ENCODE measurements at regions not wholly inside any gene's neighbourhood (a gene's known extent, or its start where the extent isn't known, plus 50 kb on each side); places are given as distances from the start of the nearest gene placed in this dataset.

- H3K9ac ChIP-seq, result no peak overlapping the region
- WGBS (ENCODE audit: low lambda C conversion rate), result 94% methylated on average over 1 of the region's 1 CpG
- H4K20me1 ChIP-seq (ENCODE audit: insufficient read depth), result no peaks in the 10 kb centered on the region
- no peaks in the 10 kb centered on the region for H3K36me3 ChIP-seq (replicated peaks in 1 of 2; ENCODE audit: control insufficient read depth in 1 of 2, insufficient read depth in 2 of 2, low read length in 1 of 2)
- no peaks in the 10 kb centered on the region for H3K4me1 ChIP-seq (ENCODE audit: control insufficient read depth in 1 of 2, insufficient read depth in 2 of 2, low read depth in 1 of 2, low read length in 1 of 2)
- no peak for DNase-seq
- H3K4me2 ChIP-seq, result no peak overlapping the region
- no peaks in the 10 kb centered on the region for H3K9me2 ChIP-seq
- no peaks in the 10 kb centered on the region for H3K27me3 ChIP-seq (ENCODE audit: insufficient read depth)
- no peaks in the 10 kb centered on the region for H3K79me2 ChIP-seq (ENCODE audit: insufficient read depth)
- H2AFZ ChIP-seq (ENCODE audit: low read depth), result no peak overlapping the region
- H3F3A ChIP-seq (replicated peaks; ENCODE audit: insufficient read depth), result no peaks in the 10 kb centered on the region
- TF ChIP-seq GABPA (IDR thresholded peaks at IDR 0.05; ENCODE audit: low read depth) (no peak), RXRA (IDR thresholded peaks at IDR 0.05; ENCODE audit: borderline replicate concordance, low read depth) (no peak), CHD2 (IDR thresholded peaks at IDR 0.05; ENCODE audit: low read length, partially characterized antibody) (no peak), USF1 (IDR thresholded peaks at IDR 0.05; ENCODE audit: borderline replicate concordance, low read depth) (no peak), ZBTB33 (IDR thresholded peaks at IDR 0.05; ENCODE audit: borderline replicate concordance, low read depth) (no peak)
- TF ChIP-seq, protein P1, sequence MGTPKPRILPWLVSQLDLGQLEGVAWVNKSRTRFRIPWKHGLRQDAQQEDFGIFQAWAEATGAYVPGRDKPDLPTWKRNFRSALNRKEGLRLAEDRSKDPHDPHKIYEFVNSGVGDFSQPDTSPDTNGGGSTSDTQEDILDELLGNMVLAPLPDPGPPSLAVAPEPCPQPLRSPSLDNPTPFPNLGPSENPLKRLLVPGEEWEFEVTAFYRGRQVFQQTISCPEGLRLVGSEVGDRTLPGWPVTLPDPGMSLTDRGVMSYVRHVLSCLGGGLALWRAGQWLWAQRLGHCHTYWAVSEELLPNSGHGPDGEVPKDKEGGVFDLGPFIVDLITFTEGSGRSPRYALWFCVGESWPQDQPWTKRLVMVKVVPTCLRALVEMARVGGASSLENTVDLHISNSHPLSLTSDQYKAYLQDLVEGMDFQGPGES (IDR thresholded peaks at IDR 0.05; ENCODE audit: low read depth, low read length), result no peak
- no peak overlapping the region for H3K4me3 ChIP-seq (ENCODE audit: low read depth in 2 of 2, low read length in 1 of 2)
- ChIA-PET CTCF (interaction anchor here (0.7 to 1.0 kb wide), 3 partner anchors 16 to 206 kb away, joined by 3 read pairs; partner anchors contain the start of gene CNKSR3), POLR2A (no interaction called here)
- no peak overlapping the region for H3K27ac ChIP-seq (ENCODE audit: low read depth in 2 of 2, low read length in 1 of 2)
- H3K9me3 ChIP-seq, result no peaks in the 10 kb centered on the region
Measured at GRCh38 chr6:154629127-154629526, 104.1 kb upstream of the SCAF8 start.

DNA sequence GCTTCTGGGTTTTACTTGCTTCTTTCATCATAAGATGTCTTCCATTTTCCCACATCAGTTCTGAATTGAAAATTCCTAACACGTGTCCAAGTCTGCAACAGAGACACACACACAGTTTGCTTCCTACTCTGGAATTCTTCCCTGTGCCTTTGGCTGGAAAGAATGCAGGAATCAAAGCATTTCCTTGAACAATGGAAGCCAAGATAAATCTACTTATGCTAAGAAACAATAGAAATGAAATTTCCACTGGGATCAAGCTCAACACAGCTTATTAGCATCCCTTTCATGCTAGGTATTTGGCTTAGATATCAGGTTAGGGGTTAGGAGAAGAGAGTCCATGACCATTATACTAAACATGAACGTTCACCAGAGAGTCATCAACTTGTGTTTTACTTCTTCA, 101.1 kb upstream of the SCAF8 start:
- no peaks in the 10 kb centered on the region for H3K9me2 ChIP-seq
- H3F3A ChIP-seq (replicated peaks; ENCODE audit: insufficient read depth), result no peaks in the 10 kb centered on the region
- ChIA-PET POLR2A (no interaction called here), CTCF (no interaction called here)
- H3K4me2 ChIP-seq, result no peak overlapping the region
- no peak for TF ChIP-seq CHD2 (IDR thresholded peaks at IDR 0.05; ENCODE audit: low read length, partially characterized antibody)
- TF ChIP-seq USF1 (IDR thresholded peaks at IDR 0.05; ENCODE audit: borderline replicate concordance, low read depth), result no peak
- DNase-seq, result no peak
- WGBS (ENCODE audit: low lambda C conversion rate), result 40% methylated on average over 2 of the region's 2 CpGs
- H3K9me3 ChIP-seq, result no peaks in the 10 kb centered on the region
- H3K27ac ChIP-seq (ENCODE audit: low read depth in 2 of 2, low read length in 1 of 2), result no peak overlapping the region
- H3K4me1 ChIP-seq (ENCODE audit: control insufficient read depth in 1 of 2, insufficient read depth in 2 of 2, low read depth in 1 of 2, low read length in 1 of 2), result no peaks in the 10 kb centered on the region
- H3K79me2 ChIP-seq (ENCODE audit: insufficient read depth), result no peaks in the 10 kb centered on the region
- no peak overlapping the region for H3K9ac ChIP-seq
- no peaks in the 10 kb centered on the region for H4K20me1 ChIP-seq (ENCODE audit: insufficient read depth)
- no peaks in the 10 kb centered on the region for H3K36me3 ChIP-seq (replicated peaks in 1 of 2; ENCODE audit: control insufficient read depth in 1 of 2, insufficient read depth in 2 of 2, low read length in 1 of 2)
- H3K4me3 ChIP-seq (ENCODE audit: low read depth in 2 of 2, low read length in 1 of 2), result no peak overlapping the region
- no peak overlapping the region for H2AFZ ChIP-seq (ENCODE audit: low read depth)
- H3K27me3 ChIP-seq (ENCODE audit: insufficient read depth), result no peaks in the 10 kb centered on the region
